HG03565 (cell line): ENCODE measurements at regions not wholly inside any gene's neighbourhood (a gene's known extent, or its start where the extent isn't known, plus 50 kb on each side); places are given as distances from the start of the nearest gene placed in this dataset.

ENCODE experiments used
- ATAC-seq: cut with Tn5 transposase; IDR thresholded peaks from one replicate; pipeline ENCODE4 v1.9.1; 2021; ENCODE audit warnings: mild to moderate bottlenecking, moderate library complexity; ENCODE audit not compliant: unreplicated experiment

- ATAC-seq = no peak
Observed at GRCh38 chr20:7682916-7683315, 257.3 kb downstream of the HAO1 start.

GRCh38 chr20:7687065-7687464 is 253.2 kb downstream of the HAO1 start:
- no peak for ATAC-seq

- no peak for ATAC-seq
Observed at GRCh38 chr20:7689151-7689550, 251.1 kb downstream of the HAO1 start.

GRCh38 chr20:7691647-7692269 is 248.5 kb downstream of the HAO1 start:
- ATAC-seq = no peak

GRCh38 chr20:7692478-7692877 is 247.8 kb downstream of the HAO1 start:
- no peak for ATAC-seq

- ATAC-seq = no peak
Observed at GRCh38 chr20:7693761-7694160, 246.5 kb downstream of the HAO1 start.

- no peak for ATAC-seq
Observed at GRCh38 chr20:7695051-7695495, 245.2 kb downstream of the HAO1 start.

- no peak for ATAC-seq
Observed at GRCh38 chr20:7695635-7696034, 244.6 kb downstream of the HAO1 start.

GRCh38 chr20:7696311-7696710 is 243.9 kb downstream of the HAO1 start:
- ATAC-seq = no peak

GRCh38 chr20:7702141-7702540 is 238.1 kb downstream of the HAO1 start:
- no peak for ATAC-seq

- no peak for ATAC-seq
Observed at GRCh38 chr20:7703551-7703961, 236.7 kb downstream of the HAO1 start.

GRCh38 chr20:7703996-7704395 is 236.3 kb downstream of the HAO1 start:
- ATAC-seq = no peak

- ATAC-seq = no peak
Observed at GRCh38 chr20:7708112-7708511, 232.1 kb downstream of the HAO1 start.

GRCh38 chr20:7708782-7709181 is 231.5 kb downstream of the HAO1 start:
- ATAC-seq = no peak

- ATAC-seq = no peak
Observed at GRCh38 chr20:7710440-7710839, 229.8 kb downstream of the HAO1 start.

- no peak for ATAC-seq
Observed at GRCh38 chr20:7712661-7713060, 227.6 kb downstream of the HAO1 start.

- ATAC-seq = no peak
Observed at GRCh38 chr20:7714549-7714948, 225.7 kb downstream of the HAO1 start.

- ATAC-seq = no peak
Observed at GRCh38 chr20:7716286-7716972, 223.8 kb downstream of the HAO1 start.

GRCh38 chr20:7722564-7722963 is 217.7 kb downstream of the HAO1 start:
- no peak for ATAC-seq

GRCh38 chr20:7723284-7723683 is 217.0 kb downstream of the HAO1 start:
- no peak for ATAC-seq

GRCh38 chr20:7728338-7728737 is 211.9 kb downstream of the HAO1 start:
- no peak for ATAC-seq

- ATAC-seq = no peak
Observed at GRCh38 chr20:7734216-7734615, 206.0 kb downstream of the HAO1 start.

- no peak for ATAC-seq
Observed at GRCh38 chr20:7736336-7736735, 203.9 kb downstream of the HAO1 start.
